ENCODE measurements at regions not wholly inside any gene's neighbourhood (a gene's known extent, or its start where the extent isn't known, plus 50 kb on each side); places are given as distances from the start of the nearest gene placed in this dataset.

- TF ChIP-seq PRDM2 (tag by site-specific recombination; IDR thresholded peaks at IDR 0.05; ENCODE audit: borderline replicate concordance) (no peak), GLI4 (tag by site-specific recombination; IDR thresholded peaks at IDR 0.05) (no peak), ZFP69B (tag by site-specific recombination; IDR thresholded peaks at IDR 0.05) (no peak), ZNF677 (tag by site-specific recombination; IDR thresholded peaks at IDR 0.05) (no peak), ZNF548 (tag by site-specific recombination; IDR thresholded peaks at IDR 0.05) (no peak), ZNF664 (tag by site-specific recombination; IDR thresholded peaks at IDR 0.05) (no peak), ZNF426 (tag by site-specific recombination; IDR thresholded peaks at IDR 0.05) (no peak)
Observed at GRCh38 chr5:67273689-67274356, 77.2 kb upstream of the CD180 start (continued).

- ChIA-PET CTCF (no interaction called here), POLR2A (no interaction called here)
- Histone ChIP-seq H3K9me3 (ENCODE audit: control insufficient read depth, insufficient read depth, low read depth, low read length) (no peaks in the 10 kb centered on the region), H3K27ac (ENCODE audit: extremely low read depth, low read depth, low read length) (no peak overlapping the region), H3K36me3 (ENCODE audit: control insufficient read depth in 2 of 2, insufficient read depth in 1 of 2, low read length in 2 of 2) (no peaks in the 10 kb centered on the region), H3K4me3 (ENCODE audit: low read depth, low read length) (no peak overlapping the region), H3K4me1 (ENCODE audit: control insufficient read depth, insufficient read depth, low read length) (peaks cover 11% of the 10 kb centered on the region)
- TF ChIP-seq ZNF24 (tag by site-specific recombination; IDR thresholded peaks at IDR 0.05), result no peak
- TF ChIP-seq KLF7 (tag by site-specific recombination; IDR thresholded peaks at IDR 0.05; ENCODE audit: borderline replicate concordance), result no peak
- TF ChIP-seq TSHZ1 (tag by site-specific recombination; IDR thresholded peaks at IDR 0.05; ENCODE audit: borderline replicate concordance), result no peak
- no peak for TF ChIP-seq ZNF639 (tag by site-specific recombination; IDR thresholded peaks at IDR 0.05)
- TF ChIP-seq ZNF366 (tag by site-specific recombination; conservative IDR thresholded peaks at IDR 0.05), result no peak
- TF ChIP-seq MYNN (tag by site-specific recombination; IDR thresholded peaks at IDR 0.05; ENCODE audit: borderline replicate concordance), result no peak
- TF ChIP-seq ZNF791 (tag by site-specific recombination; IDR thresholded peaks at IDR 0.05), result no peak
Observed at GRCh38 chr5:67272453-67273130, 76.0 kb upstream of the CD180 start.

Data from HEK293 (cell line).